NB4 (cell line): ENCODE measurements at regions not wholly inside any gene's neighbourhood (a gene's known extent, or its start where the extent isn't known, plus 50 kb on each side); places are given as distances from the start of the nearest gene placed in this dataset.

ENCODE experiments used
- DNase-seq: peaks from one replicate; pipeline ENCODE4 v3.0.0; 2010; ENCODE audit warnings: low read depth
- H3K4me3 ChIP-seq: one replicate; pipeline ENCODE4 v1.5.1; 2011; ENCODE audit warnings: mild to moderate bottlenecking, low read depth, low read length, moderate library complexity
- CTCF ChIP-seq: IDR thresholded peaks from one replicate; pipeline ENCODE4 v1.5.1; 2012; ENCODE audit warnings: low read depth, low read length
- MAX ChIP-seq: IDR thresholded peaks from 2 replicates; pipeline ENCODE4 v1.6.1; 2011; ENCODE audit warnings: low read depth, low read length
- MYC ChIP-seq: IDR thresholded peaks from 2 replicates; pipeline ENCODE4 v1.6.1; 2011; ENCODE audit warnings: low read depth, low read length
- POLR2A ChIP-seq: IDR thresholded peaks from 2 replicates; pipeline ENCODE4 v1.6.1; 2011; ENCODE audit warnings: mild to moderate bottlenecking; ENCODE audit not compliant: insufficient read length; ENCODE audit errors: extremely low read depth

- H3K4me3 ChIP-seq: no peak overlapping the region
- TF ChIP-seq CTCF (no peak), MAX (no peak), POLR2A (no peak), MYC (no peak)
- no peak for DNase-seq
These were observed 173.7 kb downstream of the CENPC start for GRCh38 chr4:67371615-67372014.

GRCh38 chr4:67366311-67366861 is 178.9 kb downstream of the CENPC start:
- no peak for DNase-seq
- no peak overlapping the region for H3K4me3 ChIP-seq
- TF ChIP-seq MYC (no peak), POLR2A (no peak), CTCF (no peak), MAX (no peak)

GRCh38 chr4:67365661-67366245 is 179.6 kb downstream of the CENPC start:
- no peak for DNase-seq
- H3K4me3 ChIP-seq: no peak overlapping the region
- no peak for TF ChIP-seq POLR2A
- TF ChIP-seq MYC: no peak
- TF ChIP-seq MAX: no peak
- no peak for TF ChIP-seq CTCF

GRCh38 chr4:67355806-67356205 is 189.5 kb downstream of the CENPC start:
- no peak for TF ChIP-seq CTCF
- TF ChIP-seq POLR2A: no peak
- no peak for TF ChIP-seq MAX
- no peak for TF ChIP-seq MYC
- no peak overlapping the region for H3K4me3 ChIP-seq
- DNase-seq: no peak

- no peak for TF ChIP-seq POLR2A
- H3K4me3 ChIP-seq: no peak overlapping the region
- DNase-seq: no peak
These were observed 198.6 kb downstream of the CENPC start for GRCh38 chr4:67346654-67347053.

- H3K4me3 ChIP-seq: no peak overlapping the region
- no peak for DNase-seq
- no peak for TF ChIP-seq POLR2A
- TF ChIP-seq CTCF: no peak
- no peak for TF ChIP-seq MYC
- TF ChIP-seq MAX: no peak
These were observed 200.5 kb downstream of the CENPC start for GRCh38 chr4:67344594-67345380.
